Psoas muscle (tissue), 7 donors: ENCODE measurements at regions not wholly inside any gene's neighbourhood (a gene's known extent, or its start where the extent isn't known, plus 50 kb on each side); places are given as distances from the start of the nearest gene placed in this dataset.

Source experiments
- ATAC-seq, 4 donors: fragments of 200-7000 bp; cut with Tn5 transposase; one replicate each; pipeline ENCODE4 v1.9.1; 2020; ENCODE audit warnings: moderate library complexity in 3 of 4, mild to moderate bottlenecking in 2 of 4
- DNase-seq, 2 donors: peaks; one replicate each; pipeline ENCODE4 v3.0.0-alpha.2; 2020
- H3K27ac ChIP-seq: fragments of 200-600 bp; one replicate; pipeline ENCODE4 v1.8.0; 2022
- H3K27me3 ChIP-seq, 3 donors: fragments of 200-600 bp in 1 of 3; one replicate each; pipeline versions ENCODE4 v1.6.1 to v1.8.0; 2013 to 2022; ENCODE audit warnings: low read length in 2 of 3, mild to moderate bottlenecking in 2 of 3, moderate library complexity in 1 of 3; ENCODE audit not compliant: insufficient read depth in 3 of 3
- H3K36me3 ChIP-seq, 2 donors: fragments of 200-600 bp in 1 of 2; one replicate each; pipeline versions ENCODE4 v1.6.1 to v1.8.0; 2013 to 2022; ENCODE audit warnings: low read depth in 1 of 2, mild to moderate bottlenecking in 1 of 2, moderate library complexity in 1 of 2; ENCODE audit not compliant: insufficient read depth in 1 of 2
- H3K4me1 ChIP-seq: fragments of 200-600 bp; one replicate; pipeline ENCODE4 v1.8.0; 2022
- H3K4me3 ChIP-seq: fragments of 200-600 bp; one replicate; pipeline ENCODE4 v1.8.0; 2022; ENCODE audit warnings: mild to moderate bottlenecking
- H3K9me3 ChIP-seq: fragments of 200-600 bp; one replicate; pipeline ENCODE4 v1.8.0; 2022
- CTCF ChIP-seq: fragments of 200-600 bp; IDR thresholded peaks from one replicate; pipeline ENCODE4 v1.8.0; 2022; ENCODE audit warnings: antibody characterized with exemption
- WGBS, 3 donors: extraction: QIAGEN DNeasy Blood & Tissue Kit; methylation state at CpG; one replicate each; pipeline versions ENCODE4 v1.1.6 to v1.1.7; 2013; 5-methylcytosine and 5-hydroxymethylcytosine counted together
- intact Hi-C, 2 donors: fragments of 100-400 bp; cut with DNase I; formaldehyde crosslinking; loops; one replicate each; pipeline versions ENCODE4 v1.11.0 to v1.14.2; 2022
- donor health status: healthy with polysubstance abuse.
- donor health status: DM: no; HTN: no; CAD: no; lungs with moderate emphysema.
- donor health status: Bipolar disorder and iron deficiency.
- donor health status: healthy.
- donor health status: DM: yes; HTN: yes; CAD: no.
- donor health status: DM: no; HTN: no; CAD: no.
- donor health status: DM: yes; HTN: yes; CAD: no.

GRCh38 chr14:80146941-80147340 lies 64.4 kb downstream of the DIO2 start:
- 77 to 93% (median 85%) methylated on average over 1 of the region's 1 CpG for whole genome bisulfite sequencing, 3 donors
- H3K27ac ChIP-seq, result no peak overlapping the region
- DNase-seq (no peak), ATAC-seq (no peak)
- no peak overlapping the region for H3K4me3 ChIP-seq
- TF ChIP-seq CTCF, result no peak
- no peaks in the 10 kb centered on the region for H3K4me1 ChIP-seq
- H3K27me3 ChIP-seq, result no peaks in the 10 kb centered on the region
- intact Hi-C loops, result no loop called here
- H3K36me3 ChIP-seq, result no peaks in the 10 kb centered on the region
- H3K9me3 ChIP-seq, result no peaks in the 10 kb centered on the region

- DNase-seq (no peak), ATAC-seq (no peak)
- Histone ChIP-seq H3K36me3 (no peaks in the 10 kb centered on the region), H3K9me3 (peaks cover 6% of the 10 kb centered on the region), H3K27ac (no peak overlapping the region), H3K4me3 (no peak overlapping the region), H3K27me3 (no peaks in the 10 kb centered on the region), H3K4me1 (no peaks in the 10 kb centered on the region)
- no peak for TF ChIP-seq CTCF
- 94 to 99% (median 98%) methylated on average over 4 of the region's 4 CpGs for WGBS, 3 donors
- intact Hi-C loops, result no loop called here
Observed at GRCh38 chr14:80136358-80136757, 74.9 kb downstream of the DIO2 start.

GRCh38 chr14:80135305-80136088 lies 75.8 kb downstream of the DIO2 start:
- 15 to 31% (median 18%) methylated on average over 3 of the region's 3 CpGs for WGBS, 3 donors
- Histone ChIP-seq H3K27me3 (no peaks in the 10 kb centered on the region), H3K27ac (no peak overlapping the region), H3K4me3 (no peak overlapping the region), H3K36me3 (no peaks in the 10 kb centered on the region), H3K9me3 (peaks cover 6% of the 10 kb centered on the region), H3K4me1 (no peaks in the 10 kb centered on the region)
- no peak for ATAC-seq
- intact Hi-C loops, result no loop called here
- no peak for TF ChIP-seq CTCF
- no peak for DNase-seq

- Histone ChIP-seq H3K9me3 (peaks cover 6% of the 10 kb centered on the region), H3K4me1 (no peaks in the 10 kb centered on the region), H3K4me3 (no peak overlapping the region), H3K36me3 (no peaks in the 10 kb centered on the region), H3K27me3 (no peaks in the 10 kb centered on the region), H3K27ac (no peak overlapping the region)
- ATAC-seq (no peak), DNase-seq (no peak)
- intact Hi-C loops, result no loop called here
- 83 to 90% (median 88%) methylated on average over 1 of the region's 1 CpG for WGBS, 3 donors
- TF ChIP-seq CTCF, result no peak
Observed at GRCh38 chr14:80134321-80134720, 77.0 kb downstream of the DIO2 start.

- no peak for TF ChIP-seq CTCF
- H3K36me3 ChIP-seq, result no peaks in the 10 kb centered on the region
- no peak for ATAC-seq
- intact Hi-C loops, result no loop called here
- H3K9me3 ChIP-seq, result peaks cover 10% of the 10 kb centered on the region
- no peak overlapping the region for H3K27ac ChIP-seq
- no peak for DNase-seq
- WGBS, 3 donors, result 82 to 83% (median 83%) methylated on average over 3 of the region's 3 CpGs
- no peak overlapping the region for H3K4me3 ChIP-seq
- no peaks in the 10 kb centered on the region for H3K27me3 ChIP-seq
- H3K4me1 ChIP-seq, result no peaks in the 10 kb centered on the region
Observed at GRCh38 chr14:80133457-80133856, 77.8 kb downstream of the DIO2 start.
